SK-N-SH (cell line): ENCODE measurements at regions not wholly inside any gene's neighbourhood (a gene's known extent, or its start where the extent isn't known, plus 50 kb on each side); places are given as distances from the start of the nearest gene placed in this dataset.

Source experiments
- CTCF ChIA-PET: fragments of 300-600, 350-600 bp; formaldehyde crosslinking; extraction: SDS; loops from one replicate; lab custom pipeline; 2021; lab: Yijun Ruan, JAX
- POLR2A ChIA-PET: fragments of 350-600 bp; sonication (Branson Sonifier 250); formaldehyde crosslinking; extraction: SDS; loops from one replicate; lab custom pipeline; 2020; ENCODE audit warnings: antibody characterized with exemption, inconsistent platforms; lab: Yijun Ruan, JAX
- DNase-seq: peaks from one replicate; pipeline ENCODE4 v3.0.0; 2012
- H2AFZ ChIP-seq: fragments of 200-600 bp; sonication (generic); 2 replicates; pipeline ENCODE4 v1.8.1; 2016; ENCODE audit warnings: antibody characterized with exemption, mild to moderate bottlenecking, low read depth
- H3F3A ChIP-seq: fragments of 200-600 bp; sonication (generic); replicated peaks from 2 replicates; pipeline ENCODE3; 2016; ENCODE audit warnings: antibody characterized with exemption, mild to moderate bottlenecking; ENCODE audit not compliant: insufficient read depth
- H3K27ac ChIP-seq, 2 experiments: fragments of 200-500 bp in 1 of 2; fragments of 200-600 bp in 1 of 2; sonication (Bioruptor generic) in 1 of 2; sonication (generic), shearing (Covaris generic) in 1 of 2; 2 replicates each; pipeline versions ENCODE4 v1.5.1 to v1.6.1; 2014 to 2016; ENCODE audit warnings: low read depth in 2 of 2, inconsistent platforms in 1 of 2, low read length in 1 of 2, mild to moderate bottlenecking in 1 of 2, mixed read lengths in 1 of 2
- H3K27me3 ChIP-seq: fragments of 200-600 bp; sonication (generic), shearing (Covaris generic); 2 replicates; pipeline ENCODE4 v1.6.1; 2016; ENCODE audit warnings: mixed run types; ENCODE audit not compliant: insufficient read depth
- H3K36me3 ChIP-seq, 2 experiments: fragments of 200-500 bp in 1 of 2; fragments of 200-600 bp in 1 of 2; sonication (Bioruptor generic) in 1 of 2; sonication (generic) in 1 of 2; replicated peaks in 1 of 2; 2 replicates each; pipeline versions ENCODE3 to v1.5.1; 2014 to 2016; ENCODE audit warnings: low read length in 1 of 2, mild to moderate bottlenecking in 1 of 2; ENCODE audit not compliant: insufficient read depth in 2 of 2, control insufficient read depth in 1 of 2
- H3K4me1 ChIP-seq, 2 experiments: fragments of 200-500 bp in 1 of 2; fragments of 200-600 bp in 1 of 2; sonication (Bioruptor generic) in 1 of 2; sonication (generic), shearing (Covaris generic) in 1 of 2; 2 replicates each; pipeline versions ENCODE4 v1.5.1 to v1.6.1; 2014 to 2016; ENCODE audit warnings: low read depth in 1 of 2, low read length in 1 of 2, mixed run types in 1 of 2; ENCODE audit not compliant: insufficient read depth in 2 of 2, control insufficient read depth in 1 of 2
- H3K4me2 ChIP-seq: fragments of 200-600 bp; sonication (generic), shearing (Covaris generic); 2 replicates; pipeline ENCODE4 v1.6.1; 2017; ENCODE audit warnings: mixed run types
- H3K4me3 ChIP-seq, 2 experiments: fragments of 200-500 bp in 1 of 2; fragments of 200-600 bp in 1 of 2; sonication (Bioruptor generic) in 1 of 2; sonication (generic), shearing (Covaris generic) in 1 of 2; 2 replicates each; pipeline versions ENCODE4 v1.5.1 to v1.8.1; 2014 to 2016; ENCODE audit warnings: low read depth in 2 of 2, inconsistent platforms in 1 of 2, low read length in 1 of 2, mild to moderate bottlenecking in 1 of 2, mixed read lengths in 1 of 2, moderate library complexity in 1 of 2
- H3K79me2 ChIP-seq: fragments of 200-600 bp; sonication (generic); 2 replicates; pipeline ENCODE4 v1.8.1; 2017; ENCODE audit warnings: mild to moderate bottlenecking; ENCODE audit not compliant: insufficient read depth
- H3K9ac ChIP-seq: fragments of 200-600 bp; sonication (generic); 2 replicates; pipeline ENCODE4 v1.6.1; 2017; ENCODE audit warnings: mixed run types
- H3K9me2 ChIP-seq: fragments of 200-600 bp; sonication (generic); 2 replicates; pipeline ENCODE4 v1.6.1; 2017; ENCODE audit warnings: mixed run types
- H3K9me3 ChIP-seq: fragments of 200-600 bp; sonication (generic); 2 replicates; pipeline ENCODE4 v1.6.1; 2017; ENCODE audit warnings: mixed run types, mild to moderate bottlenecking, moderate library complexity
- H4K20me1 ChIP-seq: fragments of 200-600 bp; sonication (generic); 2 replicates; pipeline ENCODE4 v1.6.1; 2017; ENCODE audit warnings: mild to moderate bottlenecking, mixed run types; ENCODE audit not compliant: insufficient read depth
- CTCF ChIP-seq: fragments of 200-600 bp; sonication (generic); IDR thresholded peaks from 2 replicates; pipeline ENCODE4 v1.6.1; 2017; ENCODE audit warnings: antibody characterized with exemption, mild to moderate bottlenecking, moderate library complexity
- ELF1 ChIP-seq: IDR thresholded peaks from 2 replicates; pipeline ENCODE4 v1.4.0; 2012
- EP300 ChIP-seq, 2 experiments: IDR thresholded peaks; 2 replicates each; pipeline versions ENCODE4 v1.4.0 to v1.6.1; 2012; ENCODE audit warnings: borderline replicate concordance in 1 of 2, low read depth in 1 of 2, low read length in 1 of 2
- EZH2phosphoT487 ChIP-seq: fragments of 200-600 bp; sonication (generic); IDR thresholded peaks from 2 replicates; pipeline ENCODE4 v1.6.1; 2017; ENCODE audit warnings: low read depth, mixed run types, mild to moderate bottlenecking, antibody characterized with exemption, moderate library complexity, borderline replicate concordance
- FOSL2 ChIP-seq: IDR thresholded peaks from 2 replicates; pipeline ENCODE4 v1.4.0; 2012; ENCODE audit warnings: low read depth, mild to moderate bottlenecking, moderate library complexity, borderline replicate concordance
- FOXM1 ChIP-seq: IDR thresholded peaks from 2 replicates; pipeline ENCODE4 v1.4.0; 2012; ENCODE audit warnings: low read depth, mild to moderate bottlenecking
- GABPA ChIP-seq: IDR thresholded peaks from 2 replicates; pipeline ENCODE4 v1.4.0; 2012; ENCODE audit warnings: low read depth, mild to moderate bottlenecking
- IRF3 ChIP-seq: fragments of 150-350 bp; IDR thresholded peaks from 2 replicates; pipeline ENCODE4 v1.6.1; 2016; ENCODE audit warnings: mild to moderate bottlenecking, low read depth, low read length
- JUND ChIP-seq: IDR thresholded peaks from 2 replicates; pipeline ENCODE4 v1.4.0; 2012
- MXI1 ChIP-seq: IDR thresholded peaks from 2 replicates; pipeline ENCODE4 v1.6.1; 2012; ENCODE audit warnings: mild to moderate bottlenecking, low read depth, low read length, improper control_type of control experiment
- NFIC ChIP-seq: IDR thresholded peaks from 2 replicates; pipeline ENCODE4 v1.4.0; 2012; ENCODE audit warnings: borderline replicate concordance
- REST ChIP-seq: IDR thresholded peaks from 2 replicates; pipeline ENCODE4 v1.6.1; 2012; ENCODE audit warnings: mild to moderate bottlenecking, low read depth, low read length, moderate library complexity
- RFX5 ChIP-seq: IDR thresholded peaks from 2 replicates; pipeline ENCODE4 v1.6.1; 2012; ENCODE audit warnings: mild to moderate bottlenecking, improper control_type of control experiment, low read length
- RXRA ChIP-seq: IDR thresholded peaks from 2 replicates; pipeline ENCODE4 v1.4.0; 2012; ENCODE audit warnings: low read depth, mild to moderate bottlenecking, borderline replicate concordance
- TCF12 ChIP-seq: IDR thresholded peaks from 2 replicates; pipeline ENCODE4 v1.4.0; 2012
- TEAD4 ChIP-seq: IDR thresholded peaks from 2 replicates; pipeline ENCODE4 v1.4.0; 2012; ENCODE audit warnings: mild to moderate bottlenecking, borderline replicate concordance; ENCODE audit not compliant: insufficient read depth
- USF2 ChIP-seq: fragments of 150-350 bp; IDR thresholded peaks from 2 replicates; pipeline ENCODE4 v1.6.1; 2017; ENCODE audit warnings: antibody characterized with exemption, low read length, low read depth, borderline replicate concordance
- YY1 ChIP-seq: IDR thresholded peaks from 2 replicates; pipeline ENCODE4 v1.4.0; 2012; ENCODE audit warnings: low read depth, mild to moderate bottlenecking
- ZBTB33 ChIP-seq: IDR thresholded peaks from 2 replicates; pipeline ENCODE4 v1.4.0; 2012; ENCODE audit warnings: low read depth, borderline replicate concordance
- WGBS: methylation state at CpG from one replicate; pipeline ENCODE4 v1.1.6; 2017; ENCODE audit warnings: low lambda C conversion rate; 5-methylcytosine and 5-hydroxymethylcytosine counted together

GRCh38 chr5:168062239-168062638, 229.2 kb upstream of the WWC1 start:
- CTCF ChIA-PET: interaction anchor here (0.6 to 1.1 kb wide), 4 partner anchors 15 to 303 kb away, joined by 3 read pairs; no protein-coding TSS in a partner anchor

More at GRCh38 chr5:168062239-168062638, 229.2 kb upstream of the WWC1 start:
- Histone ChIP-seq H3F3A (no peaks in the 10 kb centered on the region), H3K79me2 (no peaks in the 10 kb centered on the region), H3K4me3 (no peak overlapping the region), H3K27me3 (no peaks in the 10 kb centered on the region), H4K20me1 (no peaks in the 10 kb centered on the region), H3K4me2 (no peak overlapping the region), H3K4me1 (no peaks in the 10 kb centered on the region; a peak in 2 of 4 replicates), H2AFZ (no peak overlapping the region), H3K36me3 (no peaks in the 10 kb centered on the region), H3K9me3 (no peaks in the 10 kb centered on the region), H3K9me2 (no peaks in the 10 kb centered on the region), H3K27ac (no peak overlapping the region), H3K9ac (no peak overlapping the region)
- no peak for DNase-seq
- 52% methylated on average over 3 of the region's 3 CpGs for WGBS
- TF ChIP-seq RFX5: no peak
- TF ChIP-seq ELF1: no peak
- TF ChIP-seq YY1: no peak
- TF ChIP-seq MXI1: no peak
- no peak for TF ChIP-seq GABPA
- no peak for TF ChIP-seq IRF3
- TF ChIP-seq TCF12: no peak
- TF ChIP-seq NFIC: no peak
- TF ChIP-seq JUND: no peak
- no peak for TF ChIP-seq TEAD4
- TF ChIP-seq USF2: no peak
- TF ChIP-seq FOXM1: no peak
- no peak for TF ChIP-seq CTCF
- TF ChIP-seq RXRA: no peak
- TF ChIP-seq REST: no peak
- no peak for TF ChIP-seq FOSL2
- TF ChIP-seq EP300 (IDR thresholded peaks at IDR 0.05; ENCODE audit: borderline replicate concordance in 1 of 2, low read depth in 1 of 2, low read length in 1 of 2): no peak
- TF ChIP-seq EZH2phosphoT487: no peak
- no peak for TF ChIP-seq ZBTB33
- POLR2A ChIA-PET: no interaction called here
